A549 (cell line): ENCODE measurements at regions not wholly inside any gene's neighbourhood (a gene's known extent, or its start where the extent isn't known, plus 50 kb on each side); places are given as distances from the start of the nearest gene placed in this dataset.

ENCODE experiments used
- ATAC-seq, 2 experiments: fragments of 200-7000 bp in 1 of 2; fragments of >200 bp in 1 of 2; cut with Nextera tagmentation in 1 of 2; cut with Tn5 transposase in 1 of 2; 3 replicates each; pipeline versions ENCODE4 v1.8.0 to v1.9.1; 2018 to 2020; ENCODE audit warnings: mild to moderate bottlenecking in 1 of 2, moderate library complexity in 1 of 2
- CTCF ChIA-PET: fragments of 300-600 bp; sonication (Branson Sonifier 250); formaldehyde crosslinking; extraction: SDS; loops from one replicate; lab custom pipeline; 2021; ENCODE audit warnings: antibody characterized with exemption, inconsistent platforms; lab: Yijun Ruan, JAX
- POLR2A ChIA-PET: fragments of 350-600 bp; formaldehyde crosslinking; extraction: SDS; loops from one replicate; lab custom pipeline; 2021; ENCODE audit warnings: antibody characterized with exemption, inconsistent platforms; lab: Yijun Ruan, JAX
- DNase-seq, 2 experiments: peaks; one replicate each; pipeline versions ENCODE4 v3.0.0 to v3.0.0-alpha.2; 2011 to 2016; ENCODE audit warnings: low read depth in 1 of 2, low spot score in 1 of 2
- FAIRE-seq: peaks from 2 replicates; lab custom pipeline; 2011; peaks lifted over from hg19 to GRCh38; lab: Jason Lieb, UNC
- H3K27ac ChIP-seq, 2 experiments: fragments of >200 bp; sonication (Bioruptor Twin); formaldehyde crosslinking; 3 replicates each; pipeline ENCODE4 v1.5.1; 2016 to 2017
- H3K4me1 ChIP-seq: fragments of >200 bp; sonication (Bioruptor Twin); formaldehyde crosslinking; 3 replicates; pipeline ENCODE4 v1.6.1; 2016
- H3K4me2 ChIP-seq: fragments of >200 bp; sonication (Bioruptor Twin); formaldehyde crosslinking; 3 replicates; pipeline ENCODE4 v1.6.1; 2016
- H3K4me3 ChIP-seq: fragments of >200 bp; sonication (Bioruptor Twin); formaldehyde crosslinking; 3 replicates; pipeline ENCODE4 v1.5.1; 2016
- H3K9me3 ChIP-seq: fragments of >200 bp; sonication (Bioruptor Twin); formaldehyde crosslinking; 3 replicates; pipeline ENCODE4 v1.6.1; 2016
- CBX2 ChIP-seq: fragments of 200-600 bp; sonication (generic); IDR thresholded peaks from 2 replicates; pipeline ENCODE4 v1.6.1; 2016; ENCODE audit warnings: low read depth, mild to moderate bottlenecking, borderline replicate concordance
- EHMT2 ChIP-seq: fragments of 200-600 bp; sonication (generic); IDR thresholded peaks from 2 replicates; pipeline ENCODE4 v1.6.1; 2016; ENCODE audit warnings: antibody characterized with exemption, low read depth, mild to moderate bottlenecking, moderate library complexity
- GATA3 ChIP-seq: IDR thresholded peaks from 2 replicates; pipeline ENCODE4 v1.6.1; 2012; ENCODE audit warnings: borderline replicate concordance
- HOXB13 ChIP-seq: fragments of 250-450 bp; sonication (Bioruptor Pico); IDR thresholded peaks from 2 replicates; pipeline ENCODE4 v1.5.0; 2020; ENCODE audit warnings: low read depth, mild to moderate bottlenecking, moderate library complexity
- MAFK ChIP-seq: fragments of 450-650 bp; IDR thresholded peaks from 2 replicates; pipeline ENCODE4 v1.6.1; 2014; ENCODE audit not compliant: partially characterized antibody
- MAZ ChIP-seq: fragments of 150-350 bp; IDR thresholded peaks from 2 replicates; pipeline ENCODE4 v1.6.1; 2014; ENCODE audit warnings: antibody characterized with exemption, low read depth, low read length, borderline replicate concordance
- NFE2L2 ChIP-seq: fragments of 150-350 bp; conservative IDR thresholded peaks from 2 replicates; pipeline ENCODE4 v1.6.1; 2014; ENCODE audit warnings: low read length
- NPAS2 ChIP-seq: fragments of 250-450 bp; sonication (Bioruptor Pico); IDR thresholded peaks from 2 replicates; pipeline ENCODE4 v1.8.0; 2022; ENCODE audit warnings: mild to moderate bottlenecking, moderate library complexity, borderline replicate concordance
- TFCP2L1 ChIP-seq: fragments of 250-450 bp; sonication (Bioruptor Pico); IDR thresholded peaks from 2 replicates; pipeline ENCODE4 v1.5.0; 2021; ENCODE audit warnings: mild to moderate bottlenecking
- ZSCAN20 ChIP-seq: fragments of 250-450 bp; sonication (Bioruptor Pico); IDR thresholded peaks from 2 replicates; pipeline ENCODE4 v1.8.0; 2022; ENCODE audit warnings: mild to moderate bottlenecking, moderate library complexity
- WGBS: methylation state at CpG from one replicate; pipeline ENCODE4 v1.1.6; 2017; ENCODE audit errors: missing lambda C conversion rate; 5-methylcytosine and 5-hydroxymethylcytosine counted together
- TF ChIP-seq, protein P1 (sequence below): fragments of 200-600 bp; sonication (generic); IDR thresholded peaks from 2 replicates; pipeline ENCODE4 v1.6.1; 2016; ENCODE audit warnings: antibody characterized with exemption, mild to moderate bottlenecking, moderate library complexity
- TF ChIP-seq, protein P2 (sequence below): IDR thresholded peaks from 2 replicates; pipeline ENCODE4 v1.6.1; 2012
- TF ChIP-seq, protein P3 (sequence below): fragments of >200 bp; sonication (Bioruptor Twin); formaldehyde crosslinking; IDR thresholded peaks from 3 replicates; pipeline ENCODE4 v1.6.1; 2016
- TF ChIP-seq, protein P4 (sequence below): fragments of 450-650 bp; IDR thresholded peaks from 2 replicates; pipeline ENCODE4 v1.6.1; 2014; ENCODE audit warnings: antibody characterized with exemption
- TF ChIP-seq, protein P5 (sequence below): fragments of >200 bp; sonication (Bioruptor Twin); formaldehyde crosslinking; IDR thresholded peaks from 2 replicates; pipeline ENCODE4 v1.6.1; 2016

DNA sequence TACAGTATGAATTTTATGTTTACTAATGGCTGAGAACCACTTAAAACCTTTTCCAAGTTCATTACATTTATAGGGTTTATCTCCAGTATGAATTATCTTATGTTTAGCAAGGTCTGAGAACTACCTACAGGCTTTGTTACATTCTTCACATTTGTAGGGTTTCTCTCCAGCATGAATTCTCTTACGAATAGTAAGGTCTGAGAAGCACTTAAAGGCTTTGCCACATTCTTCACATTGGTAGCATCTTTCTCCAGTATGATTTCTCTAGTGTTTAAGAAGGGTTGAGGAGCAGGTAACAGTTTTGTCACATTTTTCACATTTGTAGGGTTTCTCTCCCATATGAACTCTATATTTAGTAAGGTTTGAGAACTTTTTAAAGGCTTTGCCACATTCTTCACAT, 1127.4 kb downstream of the EFNA5 start (continued):
- TF ChIP-seq, protein P1, sequence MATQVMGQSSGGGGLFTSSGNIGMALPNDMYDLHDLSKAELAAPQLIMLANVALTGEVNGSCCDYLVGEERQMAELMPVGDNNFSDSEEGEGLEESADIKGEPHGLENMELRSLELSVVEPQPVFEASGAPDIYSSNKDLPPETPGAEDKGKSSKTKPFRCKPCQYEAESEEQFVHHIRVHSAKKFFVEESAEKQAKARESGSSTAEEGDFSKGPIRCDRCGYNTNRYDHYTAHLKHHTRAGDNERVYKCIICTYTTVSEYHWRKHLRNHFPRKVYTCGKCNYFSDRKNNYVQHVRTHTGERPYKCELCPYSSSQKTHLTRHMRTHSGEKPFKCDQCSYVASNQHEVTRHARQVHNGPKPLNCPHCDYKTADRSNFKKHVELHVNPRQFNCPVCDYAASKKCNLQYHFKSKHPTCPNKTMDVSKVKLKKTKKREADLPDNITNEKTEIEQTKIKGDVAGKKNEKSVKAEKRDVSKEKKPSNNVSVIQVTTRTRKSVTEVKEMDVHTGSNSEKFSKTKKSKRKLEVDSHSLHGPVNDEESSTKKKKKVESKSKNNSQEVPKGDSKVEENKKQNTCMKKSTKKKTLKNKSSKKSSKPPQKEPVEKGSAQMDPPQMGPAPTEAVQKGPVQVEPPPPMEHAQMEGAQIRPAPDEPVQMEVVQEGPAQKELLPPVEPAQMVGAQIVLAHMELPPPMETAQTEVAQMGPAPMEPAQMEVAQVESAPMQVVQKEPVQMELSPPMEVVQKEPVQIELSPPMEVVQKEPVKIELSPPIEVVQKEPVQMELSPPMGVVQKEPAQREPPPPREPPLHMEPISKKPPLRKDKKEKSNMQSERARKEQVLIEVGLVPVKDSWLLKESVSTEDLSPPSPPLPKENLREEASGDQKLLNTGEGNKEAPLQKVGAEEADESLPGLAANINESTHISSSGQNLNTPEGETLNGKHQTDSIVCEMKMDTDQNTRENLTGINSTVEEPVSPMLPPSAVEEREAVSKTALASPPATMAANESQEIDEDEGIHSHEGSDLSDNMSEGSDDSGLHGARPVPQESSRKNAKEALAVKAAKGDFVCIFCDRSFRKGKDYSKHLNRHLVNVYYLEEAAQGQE = no peak
- TF ChIP-seq TFCP2L1 (CRISPR knock-in tag) (no peak), NPAS2 (no peak)
- TF ChIP-seq, protein P2, sequence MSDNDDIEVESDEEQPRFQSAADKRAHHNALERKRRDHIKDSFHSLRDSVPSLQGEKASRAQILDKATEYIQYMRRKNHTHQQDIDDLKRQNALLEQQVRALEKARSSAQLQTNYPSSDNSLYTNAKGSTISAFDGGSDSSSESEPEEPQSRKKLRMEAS = no peak
- TF ChIP-seq, protein P3, sequence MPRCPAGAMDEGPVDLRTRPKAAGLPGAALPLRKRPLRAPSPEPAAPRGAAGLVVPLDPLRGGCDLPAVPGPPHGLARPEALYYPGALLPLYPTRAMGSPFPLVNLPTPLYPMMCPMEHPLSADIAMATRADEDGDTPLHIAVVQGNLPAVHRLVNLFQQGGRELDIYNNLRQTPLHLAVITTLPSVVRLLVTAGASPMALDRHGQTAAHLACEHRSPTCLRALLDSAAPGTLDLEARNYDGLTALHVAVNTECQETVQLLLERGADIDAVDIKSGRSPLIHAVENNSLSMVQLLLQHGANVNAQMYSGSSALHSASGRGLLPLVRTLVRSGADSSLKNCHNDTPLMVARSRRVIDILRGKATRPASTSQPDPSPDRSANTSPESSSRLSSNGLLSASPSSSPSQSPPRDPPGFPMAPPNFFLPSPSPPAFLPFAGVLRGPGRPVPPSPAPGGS = no peak

DNA sequence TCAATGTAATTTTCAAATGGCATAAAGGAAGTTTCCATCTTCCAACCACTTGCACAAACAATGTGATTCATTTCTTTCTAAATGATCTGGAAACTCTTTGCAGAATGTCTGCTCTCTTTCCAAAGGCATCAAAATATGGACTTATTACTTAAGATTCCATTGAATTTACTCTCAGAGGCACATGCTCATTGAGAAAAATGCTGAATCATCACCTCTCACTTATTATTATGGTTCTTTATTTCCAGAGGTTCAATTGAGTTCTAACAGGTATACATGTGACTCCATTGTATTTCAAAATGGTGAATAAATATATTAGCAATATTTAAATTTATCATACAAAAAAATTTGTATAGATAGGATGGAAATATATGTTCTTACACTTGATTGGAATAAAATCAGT, 1140.6 kb downstream of the EFNA5 start:
- ChIA-PET CTCF (no interaction called here), POLR2A (no interaction called here)
- ATAC-seq (no peak), FAIRE-seq (no peak), DNase-seq (no peak)
- no peaks in the 10 kb centered on the region for H3K4me1 ChIP-seq
- TF ChIP-seq NFE2L2 (0 out of 2 replicates have a peak, but pooled peaks have one; percentile 6), MAFK (peak; percentile 94), TFCP2L1 (CRISPR knock-in tag) (no peak)
- no peak overlapping the region for H3K27ac ChIP-seq
- H3K9me3 ChIP-seq = 0 out of 3 replicates have a peak, but pooled peaks cover 2% of the 10 kb centered on the region
- no peak overlapping the region for H3K4me3 ChIP-seq
- H3K4me2 ChIP-seq = no peak overlapping the region

DNA sequence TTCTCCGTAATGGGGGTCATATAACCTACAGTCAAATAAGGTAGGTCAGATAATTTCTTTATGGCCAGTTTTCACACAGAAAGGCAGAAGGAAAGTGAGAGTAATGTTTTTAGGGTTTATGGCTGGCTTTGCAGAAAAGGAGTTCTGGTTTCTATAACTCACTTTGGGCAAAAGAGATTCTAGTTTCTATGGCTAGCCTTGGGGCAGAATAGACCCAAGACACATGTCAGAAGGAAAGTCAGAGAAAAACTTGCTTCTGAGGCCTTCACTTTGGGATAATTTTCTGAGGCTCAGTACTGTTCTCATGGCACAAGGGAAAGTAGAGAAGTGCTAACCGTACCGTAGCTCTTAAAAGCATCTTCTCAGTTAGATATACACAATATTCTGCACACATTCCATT, 1145.3 kb downstream of the EFNA5 start:
- Histone ChIP-seq H3K4me1 (peaks cover 28% of the 10 kb centered on the region; the same call in 2 of the 3 replicates), H3K9me3 (0 out of 3 replicates have a peak, but pooled peaks cover 3% of the 10 kb centered on the region), H3K4me2 (no peak overlapping the region)
- no peak for FAIRE-seq
- POLR2A ChIA-PET = no interaction called here
- 96% methylated on average over 3 of the region's 3 CpGs for WGBS
- TF ChIP-seq, protein P4, sequence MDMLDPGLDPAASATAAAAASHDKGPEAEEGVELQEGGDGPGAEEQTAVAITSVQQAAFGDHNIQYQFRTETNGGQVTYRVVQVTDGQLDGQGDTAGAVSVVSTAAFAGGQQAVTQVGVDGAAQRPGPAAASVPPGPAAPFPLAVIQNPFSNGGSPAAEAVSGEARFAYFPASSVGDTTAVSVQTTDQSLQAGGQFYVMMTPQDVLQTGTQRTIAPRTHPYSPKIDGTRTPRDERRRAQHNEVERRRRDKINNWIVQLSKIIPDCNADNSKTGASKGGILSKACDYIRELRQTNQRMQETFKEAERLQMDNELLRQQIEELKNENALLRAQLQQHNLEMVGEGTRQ = no peak
- no peak for TF ChIP-seq ZSCAN20
- TF ChIP-seq MAZ = no peak
- TF ChIP-seq NPAS2 = no peak
- no peak for TF ChIP-seq CBX2
- TF ChIP-seq, protein P5, sequence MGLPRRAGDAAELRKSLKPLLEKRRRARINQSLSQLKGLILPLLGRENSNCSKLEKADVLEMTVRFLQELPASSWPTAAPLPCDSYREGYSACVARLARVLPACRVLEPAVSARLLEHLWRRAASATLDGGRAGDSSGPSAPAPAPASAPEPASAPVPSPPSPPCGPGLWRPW = no peak
- TF ChIP-seq HOXB13 (CRISPR knock-in tag) = no peak
- TF ChIP-seq, all 56 proteins: peak for 0
- Histone ChIP-seq H3K4me3 (no peak overlapping the region), H3K27ac (no peak overlapping the region)
- DNase-seq (no peak), ATAC-seq (no peak)
- CTCF ChIA-PET = no interaction called here

DNA sequence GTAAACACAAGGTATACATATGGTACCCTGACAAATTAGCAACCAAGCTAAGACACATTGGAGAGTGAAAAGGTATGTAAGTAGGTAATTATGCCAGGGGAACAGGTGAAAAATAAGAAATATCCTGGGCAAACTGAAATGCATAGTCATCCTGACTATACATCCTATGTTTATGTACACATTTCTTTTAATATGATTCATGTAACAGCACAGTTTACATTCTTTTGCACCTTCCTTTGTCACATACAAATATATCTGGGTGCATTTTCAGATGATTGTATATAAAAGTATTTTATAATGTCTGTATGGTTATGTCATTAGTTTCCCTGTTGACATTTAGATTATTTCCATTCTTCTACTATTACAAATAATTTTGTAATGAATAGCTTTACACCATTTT, 1146.9 kb downstream of the EFNA5 start:
- no peak for ATAC-seq
- peak in 1 of 2 experiments; percentile 24 for DNase-seq
- 0 out of 3 replicates have a peak, but pooled peaks cover 3% of the 10 kb centered on the region for H3K9me3 ChIP-seq

More for the DNA sequence above, 1146.9 kb downstream of the EFNA5 start:
- no peak for FAIRE-seq
- ChIA-PET POLR2A (no interaction called here), CTCF (no interaction called here)
- TF ChIP-seq NFE2L2 (peak; percentile 74), HOXB13 (CRISPR knock-in tag) (no peak), GATA3 (peak; percentile 25; the same call in 1 of the 2 replicates), EHMT2 (no peak), MAFK (peak; percentile 46)
- Histone ChIP-seq H3K4me1 (peaks cover 28% of the 10 kb centered on the region; the same call in 2 of the 3 replicates), H3K27ac (no peak overlapping the region), H3K4me3 (no peak overlapping the region), H3K4me2 (peak overlapping the region; percentile 9; the same call in 1 of the 3 replicates)
